CD14-positive monocyte (primary cell): ENCODE measurements at regions not wholly inside any gene's neighbourhood (a gene's known extent, or its start where the extent isn't known, plus 50 kb on each side); places are given as distances from the start of the nearest gene placed in this dataset.

ENCODE experiments used
- DNase-seq, 3 donors: peaks; one replicate each; pipeline ENCODE4 v3.0.0-alpha.2; 2011 to 2022
- H2AFZ ChIP-seq: 2 replicates; pipeline ENCODE4 v1.6.0; 2012; ENCODE audit warnings: mild to moderate bottlenecking, low read depth, low read length, inconsistent platforms; ENCODE audit not compliant: insufficient read depth, poor library complexity, severe bottlenecking
- H3K27ac ChIP-seq, 2 donors: 1 replicate in 1 of 2; 2 replicates in 1 of 2; pipeline ENCODE4 v1.5.1; 2012 to 2013; ENCODE audit warnings: low read length in 2 of 2, control low read depth in 1 of 2, inconsistent platforms in 1 of 2, low read depth in 1 of 2, mild to moderate bottlenecking in 1 of 2
- H3K27me3 ChIP-seq, 2 donors: one replicate each; pipeline versions ENCODE4 v1.6.0 to v1.6.1; 2011 to 2013; ENCODE audit warnings: low read length in 2 of 2; ENCODE audit not compliant: control insufficient read depth in 2 of 2, insufficient read depth in 2 of 2
- H3K36me3 ChIP-seq, 2 donors: replicated peaks in 1 of 2; 1 replicate in 1 of 2; 2 replicates in 1 of 2; pipeline versions ENCODE4 v1.5.1 to v1.6.1; 2012 to 2013; ENCODE audit warnings: low read length in 2 of 2, control low read depth in 1 of 2, inconsistent platforms in 1 of 2, mild to moderate bottlenecking in 1 of 2; ENCODE audit not compliant: insufficient read depth in 2 of 2, control insufficient read depth in 1 of 2
- H3K4me1 ChIP-seq, 2 donors: 1 replicate in 1 of 2; 2 replicates in 1 of 2; pipeline versions ENCODE4 v1.5.1 to v1.6.1; 2012 to 2013; ENCODE audit warnings: low read length in 2 of 2, control low read depth in 1 of 2, inconsistent platforms in 1 of 2, mild to moderate bottlenecking in 1 of 2, moderate library complexity in 1 of 2; ENCODE audit not compliant: insufficient read depth in 2 of 2, control insufficient read depth in 1 of 2
- H3K4me2 ChIP-seq: replicated peaks from 2 replicates; pipeline ENCODE3; 2012; ENCODE audit warnings: low read length, moderate library complexity, mild to moderate bottlenecking; ENCODE audit not compliant: poor library complexity, severe bottlenecking; ENCODE audit errors: extremely low read depth
- H3K4me3 ChIP-seq, 3 experiments: fragments of 200-600 bp in 1 of 3; sonication (generic) in 1 of 3; replicated peaks in 1 of 3; 1 replicate in 2 of 3; 2 replicates in 1 of 3; pipeline ENCODE4 v1.5.1; 2011 to 2013; ENCODE audit warnings: low read length in 3 of 3, mild to moderate bottlenecking in 3 of 3, control low read depth in 2 of 3, low read depth in 2 of 3, inconsistent platforms in 1 of 3, moderate library complexity in 1 of 3
- H3K79me2 ChIP-seq: 2 replicates; pipeline ENCODE4 v1.6.0; 2012; ENCODE audit warnings: mild to moderate bottlenecking, control low read depth, inconsistent platforms, low read length, moderate library complexity; ENCODE audit not compliant: insufficient read depth
- H3K9ac ChIP-seq: 2 replicates; pipeline ENCODE4 v1.6.0; 2017; ENCODE audit warnings: low read length, mild to moderate bottlenecking; ENCODE audit not compliant: insufficient read depth, poor library complexity, severe bottlenecking
- H3K9me3 ChIP-seq, 2 donors: replicated peaks in 1 of 2; 1 replicate in 1 of 2; 2 replicates in 1 of 2; pipeline versions ENCODE4 v1.5.1 to v1.6.1; 2012 to 2013; ENCODE audit warnings: low read length in 2 of 2, control low read depth in 1 of 2; ENCODE audit not compliant: control insufficient read depth in 1 of 2, insufficient read depth in 1 of 2
- H4K20me1 ChIP-seq: 2 replicates; pipeline ENCODE4 v1.6.0; 2012; ENCODE audit warnings: mild to moderate bottlenecking, low read length, control low read depth, moderate library complexity; ENCODE audit not compliant: insufficient read depth
- H3K27ac Mint-ChIP-seq, 7 donors: one replicate each; pipeline ENCODE4 v1.8.0; 2020; ENCODE audit warnings: mild to moderate bottlenecking in 7 of 7, mixed read lengths in 7 of 7, moderate library complexity in 6 of 7, inconsistent platforms in 2 of 7
- H3K27me3 Mint-ChIP-seq, 3 donors: one replicate each; pipeline ENCODE4 v1.8.0; 2021 to 2022; ENCODE audit warnings: low read depth in 3 of 3, mild to moderate bottlenecking in 3 of 3, mixed read lengths in 3 of 3, moderate library complexity in 3 of 3, inconsistent platforms in 1 of 3
- H3K36me3 Mint-ChIP-seq, 2 donors: one replicate each; pipeline ENCODE4 v1.8.0; 2020; ENCODE audit warnings: mixed read lengths in 2 of 2, inconsistent platforms in 1 of 2, mild to moderate bottlenecking in 1 of 2
- H3K4me1 Mint-ChIP-seq: one replicate; pipeline ENCODE4 v1.8.0; 2020; ENCODE audit warnings: mild to moderate bottlenecking, mixed read lengths
- H3K4me3 Mint-ChIP-seq, 2 donors: one replicate each; pipeline ENCODE4 v1.8.0; 2020; ENCODE audit warnings: mild to moderate bottlenecking in 2 of 2, mixed read lengths in 2 of 2, moderate library complexity in 1 of 2
- H3K9me3 Mint-ChIP-seq, 7 donors: one replicate each; pipeline ENCODE4 v1.8.0; 2020 to 2022; ENCODE audit warnings: mixed read lengths in 7 of 7, mild to moderate bottlenecking in 6 of 7, moderate library complexity in 6 of 7, inconsistent platforms in 2 of 7
- CTCF ChIP-seq: fragments of 200-600 bp; IDR thresholded peaks from one replicate; pipeline ENCODE4 v1.8.0; 2022; ENCODE audit warnings: antibody characterized with exemption, mild to moderate bottlenecking
- WGBS: methylation state at CpG from one replicate; pipeline ENCODE4 v1.1.5; 2013; ENCODE audit warnings: missing lambda C conversion rate; ENCODE audit not compliant: insufficient coverage; 5-methylcytosine and 5-hydroxymethylcytosine counted together
- intact Hi-C, 2 donors: fragments of 100-400 bp; cut with micrococcal nuclease; formaldehyde crosslinking; loops; one replicate each; pipeline versions ENCODE4 v1.15.0 to v1.15.1; 2023

GRCh38 chr14:55850825-55851241 lies 267.4 kb upstream of the PELI2 start:
- no peak for TF ChIP-seq CTCF
- no peaks in the 10 kb centered on the region for H3K36me3 Mint-ChIP-seq
- H3K4me3 Mint-ChIP-seq, result no peak overlapping the region
- no peaks in the 10 kb centered on the region for H3K79me2 ChIP-seq
- peaks cover 0 to 4% (median 2%) of the 10 kb centered on the region in 3 donors for H3K27me3 Mint-ChIP-seq
- no peak overlapping the region for H3K9ac ChIP-seq
- 96% methylated on average over 4 of the region's 4 CpGs for WGBS
- peaks cover 10 to 11% of the 10 kb centered on the region in 2 donors for H3K9me3 ChIP-seq
- H3K4me3 ChIP-seq, result no peak overlapping the region
- no peak overlapping the region for H3K27ac Mint-ChIP-seq
- H3K27me3 ChIP-seq, result peaks cover 0 to 2% of the 10 kb centered on the region in 2 donors
- H3K36me3 ChIP-seq, result no peaks in the 10 kb centered on the region
- peaks cover 0 to 2% (median 0%) of the 10 kb centered on the region in 7 donors for H3K9me3 Mint-ChIP-seq
- no peaks in the 10 kb centered on the region for H3K4me1 Mint-ChIP-seq
- no peak overlapping the region for H2AFZ ChIP-seq
- intact Hi-C loops, result no loop called here
- H3K4me1 ChIP-seq, result no peaks in the 10 kb centered on the region
- no peaks in the 10 kb centered on the region for H4K20me1 ChIP-seq
- no peak for DNase-seq
- no peak overlapping the region for H3K4me2 ChIP-seq
- H3K27ac ChIP-seq, result no peak overlapping the region

GRCh38 chr14:55851301-55851700 lies 266.9 kb upstream of the PELI2 start:
- Histone ChIP-seq H3K9ac (no peak overlapping the region), H3K36me3 (no peaks in the 10 kb centered on the region), H3K4me2 (no peak overlapping the region), H2AFZ (no peak overlapping the region), H3K4me3 (no peak overlapping the region), H3K9me3 (peaks cover 7 to 10% of the 10 kb centered on the region in 2 donors), H3K27ac (no peak overlapping the region), H4K20me1 (no peaks in the 10 kb centered on the region), H3K27me3 (peaks cover 0 to 2% of the 10 kb centered on the region in 2 donors), H3K4me1 (no peaks in the 10 kb centered on the region), H3K79me2 (no peaks in the 10 kb centered on the region)
- no peak for TF ChIP-seq CTCF
- Mint-ChIP-seq H3K36me3 (no peaks in the 10 kb centered on the region), H3K27me3 (peaks cover 0 to 4% (median 2%) of the 10 kb centered on the region in 3 donors), H3K4me3 (no peak overlapping the region), H3K27ac (no peak overlapping the region), H3K9me3 (peaks cover 0 to 2% (median 0%) of the 10 kb centered on the region in 7 donors), H3K4me1 (no peaks in the 10 kb centered on the region)
- no peak for DNase-seq
- intact Hi-C loops, result no loop called here
- no CpG with 5 or more reads among the region's 2 CpGs for WGBS
